ENCODE measurements at regions not wholly inside any gene's neighbourhood (a gene's known extent, or its start where the extent isn't known, plus 50 kb on each side); places are given as distances from the start of the nearest gene placed in this dataset.

DNA sequence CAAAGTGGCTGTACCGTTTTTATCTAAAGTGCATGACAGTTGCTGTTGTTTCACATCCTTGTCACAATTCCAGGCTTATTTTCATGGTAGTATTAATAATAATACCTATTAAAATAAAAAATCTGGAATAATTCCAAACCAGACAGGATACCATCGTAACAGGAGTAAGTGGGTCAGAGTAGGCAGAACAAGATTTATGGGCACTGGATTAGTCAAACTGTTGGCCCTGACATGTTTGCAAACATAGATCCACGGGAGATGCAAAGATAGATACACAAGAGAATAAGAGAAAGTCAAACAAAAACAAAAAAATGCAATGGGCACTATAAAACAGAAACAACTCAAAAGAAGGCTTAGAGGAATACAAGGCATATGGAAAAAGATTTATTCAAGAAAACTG, 449.5 kb upstream of the HS3ST1 start:
- FAIRE-seq (no peak), DNase-seq (ENCODE audit: insufficient read length, low spot score) (no peak)
- no peak for TF ChIP-seq CTCF (IDR thresholded peaks at IDR 0.05; ENCODE audit: insufficient read depth, missing control alignments)

DNA sequence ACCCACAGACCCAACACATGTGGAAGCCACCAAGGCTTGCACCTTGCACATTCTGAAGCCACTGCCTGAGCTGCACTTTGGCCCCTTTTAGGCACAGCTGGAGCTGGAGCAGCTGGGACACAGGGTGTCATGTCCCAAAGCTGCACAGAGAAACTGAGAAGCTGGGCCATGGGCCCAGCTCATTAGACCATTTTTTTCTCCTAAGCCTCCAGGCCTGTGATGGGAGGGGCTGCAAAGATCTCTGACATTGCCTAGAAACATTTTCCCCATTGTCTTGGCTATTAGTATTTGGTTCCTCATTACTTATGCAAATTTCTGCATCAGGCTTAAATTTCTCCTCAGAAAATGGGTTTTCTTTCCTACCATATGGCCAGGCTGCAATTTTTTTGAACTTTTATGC, 447.4 kb upstream of the HS3ST1 start:
- no peak for TF ChIP-seq CTCF (IDR thresholded peaks at IDR 0.05; ENCODE audit: insufficient read depth, missing control alignments)
- no peak for DNase-seq (ENCODE audit: insufficient read length, low spot score)
- no peak for FAIRE-seq

DNA sequence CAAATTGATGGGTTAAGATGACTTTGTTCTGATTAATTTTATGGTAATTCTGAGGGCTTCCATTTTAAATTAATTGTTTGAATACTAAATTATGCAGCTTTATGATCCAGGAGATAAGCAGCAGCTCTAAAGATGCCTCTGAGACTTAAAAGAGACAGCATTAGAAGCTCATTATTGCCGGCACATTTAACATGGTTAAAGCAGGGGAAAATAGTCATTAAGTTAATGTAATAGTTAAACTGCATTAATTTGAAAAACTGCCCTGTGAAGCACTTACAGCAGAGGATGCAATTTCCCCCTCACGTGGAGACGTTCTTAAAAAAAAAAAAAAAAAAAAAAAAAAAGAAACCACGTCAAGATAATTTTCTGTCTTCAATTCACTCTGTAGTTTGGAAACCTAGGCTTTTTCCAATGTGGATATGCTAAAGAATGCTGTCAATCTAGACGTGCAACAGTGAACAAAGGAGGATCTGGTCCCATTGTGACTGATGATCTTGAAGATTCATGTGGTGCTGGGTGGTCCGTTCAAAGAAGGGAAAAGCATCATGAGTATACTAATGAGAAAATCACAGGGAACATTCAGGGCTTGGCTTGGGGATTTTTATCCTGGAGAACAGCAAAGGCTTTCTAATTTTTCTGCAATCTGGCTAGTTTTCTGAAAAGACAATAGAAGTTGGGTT, 440.6 kb upstream of the HS3ST1 start:
- DNase-seq (ENCODE audit: insufficient read length, low spot score) (no peak), FAIRE-seq (no peak)
- TF ChIP-seq CTCF (IDR thresholded peaks at IDR 0.05; ENCODE audit: insufficient read depth, missing control alignments), result no peak

- FAIRE-seq, result no peak
- DNase-seq (ENCODE audit: insufficient read length, low spot score), result no peak
- no peak for TF ChIP-seq CTCF (IDR thresholded peaks at IDR 0.05; ENCODE audit: insufficient read depth, missing control alignments)
Measured at GRCh38 chr4:11866391-11866790, 437.7 kb upstream of the HS3ST1 start.

DNA sequence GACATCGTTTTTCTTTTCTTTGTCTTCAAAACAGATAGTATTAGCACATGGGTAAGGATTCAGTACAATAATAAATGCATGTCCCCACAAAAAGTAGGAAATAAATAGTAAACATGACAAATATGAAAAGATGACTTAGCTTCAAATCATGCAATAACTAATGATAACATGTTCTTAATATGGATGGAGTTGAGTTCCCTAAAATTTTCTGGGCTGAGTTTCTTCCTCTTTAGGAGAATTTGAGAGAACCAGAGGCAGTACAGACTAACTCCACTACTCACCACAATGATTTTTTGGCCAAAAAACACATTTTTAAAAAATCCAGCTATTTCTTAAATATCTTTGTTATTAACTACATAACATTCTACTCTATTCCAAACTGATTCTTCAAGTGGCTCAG, 432.3 kb upstream of the HS3ST1 start:
- no peak for TF ChIP-seq CTCF (IDR thresholded peaks at IDR 0.05; ENCODE audit: insufficient read depth, missing control alignments)
- DNase-seq (ENCODE audit: insufficient read length, low spot score), result no peak
- no peak for FAIRE-seq

- DNase-seq (ENCODE audit: insufficient read length, low spot score) (no peak), FAIRE-seq (no peak)
- no peak for TF ChIP-seq CTCF (IDR thresholded peaks at IDR 0.05; ENCODE audit: insufficient read depth, missing control alignments)
Measured at GRCh38 chr4:11857881-11858280, 429.2 kb upstream of the HS3ST1 start.

DNA sequence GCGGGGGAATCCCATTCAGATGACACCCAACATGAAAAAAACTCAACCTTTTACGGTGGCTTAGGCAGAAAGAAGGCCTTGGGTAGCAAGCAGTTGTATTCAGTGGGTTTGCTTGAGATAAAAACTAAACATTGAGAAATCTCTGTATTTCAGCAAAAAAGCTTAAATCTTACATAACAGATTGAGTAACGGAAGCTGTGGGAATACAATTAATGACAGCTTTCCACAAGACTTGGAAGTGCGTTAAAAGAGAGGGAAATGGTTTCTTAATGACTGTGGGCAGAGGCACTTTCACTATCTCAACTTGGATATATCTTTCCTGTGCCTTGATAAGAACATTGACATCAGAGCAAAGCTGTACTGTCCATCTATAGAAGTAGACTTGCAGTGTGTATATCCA, 418.5 kb upstream of the HS3ST1 start:
- FAIRE-seq (no peak), DNase-seq (ENCODE audit: insufficient read length, low spot score) (no peak)
- TF ChIP-seq CTCF (IDR thresholded peaks at IDR 0.05; ENCODE audit: insufficient read depth, missing control alignments), result no peak

Data from D721Med (cell line).